ENCODE measurements at regions not wholly inside any gene's neighbourhood (a gene's known extent, or its start where the extent isn't known, plus 50 kb on each side); places are given as distances from the start of the nearest gene placed in this dataset.

- dilution Hi-C loops (cut with MboI; ENCODE audit: extremely low pct_ligation_motif_present, low sequenced_read_pairs), result no loop called here
- BruUV-seq (replicated peaks), result no TSS peak
These were observed 57.9 kb downstream of the KCTD12 start for GRCh38 chr13:76828316-76828741.

More at GRCh38 chr13:76828316-76828741, 57.9 kb downstream of the KCTD12 start:
- no peaks in the 10 kb centered on the region for H3K36me3 ChIP-seq (ENCODE audit: control insufficient read depth in 2 of 2, extremely low read depth in 1 of 2, insufficient read depth in 2 of 2, low read length in 2 of 2)
- no peak for DNase-seq (ENCODE audit: low read depth, low spot score)
- H3K4me1 ChIP-seq (ENCODE audit: control insufficient read depth, extremely low read depth, insufficient read depth, low read length), result peaks cover 4% of the 10 kb centered on the region
- H4K20me1 ChIP-seq (replicated peaks; ENCODE audit: control insufficient read depth, extremely low read depth, insufficient read depth, low read length), result no peaks in the 10 kb centered on the region
- ChIA-PET POLR2A (no interaction called here), CTCF (interaction anchor here (1.9 to 10.0 kb wide), 2 partner anchors 15 to 57 kb away, joined by 4 to 156 read pairs; partner anchors contain the start of gene KCTD12)
- no peak for TF ChIP-seq EZH2 (IDR thresholded peaks at IDR 0.05; ENCODE audit: borderline replicate concordance, low read depth, low read length, severe bottlenecking)
- no peak for TF ChIP-seq JUN (IDR thresholded peaks at IDR 0.05; ENCODE audit: borderline replicate concordance, insufficient read depth, insufficient read length, low read depth)
- TF ChIP-seq POLR2A (IDR thresholded peaks at IDR 0.05; ENCODE audit: low read depth, low read length), result no peak
- TF ChIP-seq CTCF (IDR thresholded peaks at IDR 0.05; ENCODE audit: extremely low read depth in 1 of 2, insufficient read depth in 1 of 2, low read depth in 1 of 2, low read length in 2 of 2), result no peak
- TF ChIP-seq MYC (IDR thresholded peaks at IDR 0.05; ENCODE audit: low read depth, low read length), result no peak
- TF ChIP-seq GATA2 (IDR thresholded peaks at IDR 0.05; ENCODE audit: insufficient read depth, insufficient read length, low read depth, low read length), result no peak
- no peak for TF ChIP-seq POLR2AphosphoS5 (IDR thresholded peaks at IDR 0.05; ENCODE audit: insufficient read depth, low read depth, low read length)
- TF ChIP-seq, protein P1, sequence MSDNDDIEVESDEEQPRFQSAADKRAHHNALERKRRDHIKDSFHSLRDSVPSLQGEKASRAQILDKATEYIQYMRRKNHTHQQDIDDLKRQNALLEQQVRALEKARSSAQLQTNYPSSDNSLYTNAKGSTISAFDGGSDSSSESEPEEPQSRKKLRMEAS (IDR thresholded peaks at IDR 0.05; ENCODE audit: insufficient read depth, insufficient read length), result no peak
- TF ChIP-seq FOS (IDR thresholded peaks at IDR 0.05; ENCODE audit: borderline replicate concordance, insufficient read depth, low read length), result no peak
- H3K9me3 ChIP-seq (replicated peaks; ENCODE audit: control insufficient read depth, insufficient read depth, low read length), result no peaks in the 10 kb centered on the region
- H3K27me3 ChIP-seq (ENCODE audit: control insufficient read depth in 2 of 2, insufficient read depth in 2 of 2, low read length in 2 of 2), result no peaks in the 10 kb centered on the region
- no peak overlapping the region for H3K4me3 ChIP-seq (replicated peaks in 1 of 3; ENCODE audit: insufficient read depth in 1 of 3, low read depth in 1 of 3, low read length in 3 of 3)
- H3K79me2 ChIP-seq (ENCODE audit: control insufficient read depth, insufficient read depth, low read length), result no peaks in the 10 kb centered on the region
- no peak overlapping the region for H3K4me2 ChIP-seq (ENCODE audit: insufficient read depth, low read length)
- intact Hi-C loops (cut with micrococcal nuclease), result no loop called here
- no peak overlapping the region for H2AFZ ChIP-seq (ENCODE audit: low read depth, low read length)
- no peak for FAIRE-seq
- H3K9me1 ChIP-seq (replicated peaks; ENCODE audit: control insufficient read depth, extremely low read depth, insufficient read depth, low read length), result no peaks in the 10 kb centered on the region
- no peak overlapping the region for H3K27ac ChIP-seq (ENCODE audit: insufficient read depth, low read depth, low read length)
- H3K9ac ChIP-seq (replicated peaks; ENCODE audit: extremely low read depth, insufficient read depth, low read length), result no peak overlapping the region

Measured in endothelial cell of umbilical vein (primary cell).